Brain microvascular endothelial cell (primary cell): ENCODE measurements at regions not wholly inside any gene's neighbourhood (a gene's known extent, or its start where the extent isn't known, plus 50 kb on each side); places are given as distances from the start of the nearest gene placed in this dataset.
"Not testable (repeated sequence)": the region's sequence is repeated elsewhere in the genome, so short reads cannot be mapped to it uniquely, and the experiment has no call there.

ENCODE experiments used
- DNase-seq: peaks from one replicate; pipeline ENCODE4 v3.0.0-alpha.2; 2020
- H3K27ac ChIP-seq: fragments of 250-450 bp; sonication (Bioruptor Pico); 2 replicates; pipeline ENCODE4 v1.5.1; 2020; ENCODE audit warnings: mild to moderate bottlenecking, moderate library complexity
- H3K27me3 ChIP-seq: fragments of 250-450 bp; sonication (Bioruptor Pico); replicated peaks from 2 replicates; pipeline ENCODE4 v1.5.1; 2020; ENCODE audit warnings: mild to moderate bottlenecking
- H3K36me3 ChIP-seq: fragments of 250-450 bp; sonication (Bioruptor Pico); replicated peaks from 2 replicates; pipeline ENCODE4 v1.5.1; 2020; ENCODE audit warnings: mild to moderate bottlenecking
- H3K4me3 ChIP-seq: 2 replicates; pipeline ENCODE4 v1.5.1; 2011; ENCODE audit warnings: low read depth, mild to moderate bottlenecking, control low read depth, low read length, moderate library complexity
- in situ Hi-C: cut with HindIII; loops from 2 replicates; pipeline ENCODE4 v1.10.0; 2017; ENCODE audit warnings: low sequenced_read_pairs, low pct_ligation_motif_present
- TF ChIP-seq, protein P1 (sequence below): IDR thresholded peaks from 2 replicates; pipeline ENCODE4 v1.5.1; 2011; ENCODE audit warnings: low read depth, mild to moderate bottlenecking, moderate library complexity, low read length, control low read depth, inconsistent platforms; ENCODE audit errors: missing control alignments

DNA sequence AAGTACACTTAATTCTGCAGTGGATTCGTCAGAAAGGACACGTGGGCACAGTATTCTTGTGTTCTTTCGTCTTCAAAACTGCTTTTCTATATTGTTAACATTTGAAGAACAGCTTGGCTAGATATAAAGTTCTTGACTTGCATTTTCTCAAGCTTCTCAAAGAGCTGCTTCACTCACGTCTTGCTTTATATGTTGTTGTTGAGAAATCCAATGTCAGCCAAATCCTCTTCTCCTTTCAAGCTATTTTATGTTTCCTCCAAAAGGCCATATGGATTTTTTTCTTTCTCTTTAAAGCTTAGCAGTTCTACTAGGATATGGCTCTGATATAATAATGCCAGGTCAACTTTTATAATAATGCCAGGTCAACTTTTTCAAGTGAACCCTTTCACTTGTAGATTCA is 65.5 kb upstream of the CYP1B1 start:
- in situ Hi-C loops = no loop called here
- H3K36me3 ChIP-seq = no peaks in the 10 kb centered on the region
- TF ChIP-seq, protein P1, sequence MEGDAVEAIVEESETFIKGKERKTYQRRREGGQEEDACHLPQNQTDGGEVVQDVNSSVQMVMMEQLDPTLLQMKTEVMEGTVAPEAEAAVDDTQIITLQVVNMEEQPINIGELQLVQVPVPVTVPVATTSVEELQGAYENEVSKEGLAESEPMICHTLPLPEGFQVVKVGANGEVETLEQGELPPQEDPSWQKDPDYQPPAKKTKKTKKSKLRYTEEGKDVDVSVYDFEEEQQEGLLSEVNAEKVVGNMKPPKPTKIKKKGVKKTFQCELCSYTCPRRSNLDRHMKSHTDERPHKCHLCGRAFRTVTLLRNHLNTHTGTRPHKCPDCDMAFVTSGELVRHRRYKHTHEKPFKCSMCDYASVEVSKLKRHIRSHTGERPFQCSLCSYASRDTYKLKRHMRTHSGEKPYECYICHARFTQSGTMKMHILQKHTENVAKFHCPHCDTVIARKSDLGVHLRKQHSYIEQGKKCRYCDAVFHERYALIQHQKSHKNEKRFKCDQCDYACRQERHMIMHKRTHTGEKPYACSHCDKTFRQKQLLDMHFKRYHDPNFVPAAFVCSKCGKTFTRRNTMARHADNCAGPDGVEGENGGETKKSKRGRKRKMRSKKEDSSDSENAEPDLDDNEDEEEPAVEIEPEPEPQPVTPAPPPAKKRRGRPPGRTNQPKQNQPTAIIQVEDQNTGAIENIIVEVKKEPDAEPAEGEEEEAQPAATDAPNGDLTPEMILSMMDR = no peak
- H3K27ac ChIP-seq = no peak overlapping the region
- H3K4me3 ChIP-seq = no peak overlapping the region
- no peak for DNase-seq
- no peaks in the 10 kb centered on the region for H3K27me3 ChIP-seq

DNA sequence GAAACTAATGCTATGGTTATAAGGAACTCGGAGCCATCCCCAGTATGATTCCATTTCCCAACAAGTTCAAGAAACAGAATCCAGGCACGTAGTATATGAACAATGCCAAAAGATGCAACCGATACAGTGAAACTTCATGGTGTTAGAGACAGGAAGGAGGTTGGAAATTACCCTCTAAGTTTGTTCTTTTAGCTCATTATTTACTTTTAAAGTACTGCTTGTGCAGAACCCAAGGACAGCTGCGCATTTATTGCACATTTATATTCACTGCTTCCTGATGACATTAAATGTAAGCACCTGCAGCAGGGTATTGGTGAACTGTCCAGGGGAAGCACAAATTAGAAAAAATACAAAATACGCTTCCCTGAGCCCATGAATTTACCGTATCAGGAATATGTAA is 63.0 kb upstream of the CYP1B1 start:
- TF ChIP-seq, protein P1 = no peak
- no peak for DNase-seq
- no peaks in the 10 kb centered on the region for H3K27me3 ChIP-seq
- no peak overlapping the region for H3K4me3 ChIP-seq
- in situ Hi-C loops = no loop called here
- H3K27ac ChIP-seq = no peak overlapping the region
- no peaks in the 10 kb centered on the region for H3K36me3 ChIP-seq

DNA sequence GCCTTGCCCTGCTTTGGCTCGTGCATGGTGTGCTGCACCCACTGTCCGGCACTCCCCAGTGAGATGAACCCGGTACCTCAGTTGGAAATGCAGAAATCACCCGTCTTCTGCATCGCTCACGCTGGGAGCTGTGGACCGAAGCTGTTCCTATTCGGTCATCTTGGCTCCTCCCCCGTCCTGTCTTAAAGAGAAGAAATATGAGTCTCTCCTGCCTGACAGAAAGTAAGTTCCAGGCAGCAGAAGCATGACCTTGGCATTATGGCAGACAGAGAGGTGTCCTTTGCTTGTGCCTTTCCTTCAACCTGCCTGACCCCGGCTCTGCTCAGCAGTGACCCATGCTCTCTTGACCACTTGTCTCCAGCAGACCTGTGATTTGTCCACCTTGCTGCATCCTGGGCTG is 62.5 kb upstream of the CYP1B1 start:
- Histone ChIP-seq H3K4me3 (no peak overlapping the region), H3K27me3 (no peaks in the 10 kb centered on the region), H3K36me3 (no peaks in the 10 kb centered on the region), H3K27ac (no peak overlapping the region)
- TF ChIP-seq, protein P1 = no peak
- DNase-seq = no peak
- in situ Hi-C loops = no loop called here

DNA sequence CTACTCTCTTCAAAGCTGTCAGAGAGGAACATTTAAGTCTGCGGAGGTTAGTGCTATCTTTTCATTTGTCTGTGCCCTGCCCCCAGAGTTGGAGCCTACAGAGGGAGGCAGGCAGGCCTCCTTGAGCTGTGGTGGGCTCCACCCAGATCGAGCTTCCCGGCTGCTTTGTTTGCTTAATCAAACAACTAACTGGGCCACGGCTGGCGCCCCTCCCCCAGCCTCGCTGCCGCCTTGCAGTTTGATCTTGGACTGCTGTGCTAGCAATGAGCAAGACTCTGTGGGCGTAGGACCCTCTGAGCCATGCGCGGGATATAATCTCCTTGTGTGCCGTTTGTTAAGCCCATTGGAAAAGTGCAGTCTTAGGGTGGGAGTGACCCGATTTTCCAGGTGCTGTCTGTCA is 62.0 kb upstream of the CYP1B1 start:
- H3K27ac ChIP-seq, DNase-seq, in situ Hi-C loops, H3K4me3 ChIP-seq, H3K27me3 ChIP-seq, H3K36me3 ChIP-seq: not testable (repeated sequence)

DNA sequence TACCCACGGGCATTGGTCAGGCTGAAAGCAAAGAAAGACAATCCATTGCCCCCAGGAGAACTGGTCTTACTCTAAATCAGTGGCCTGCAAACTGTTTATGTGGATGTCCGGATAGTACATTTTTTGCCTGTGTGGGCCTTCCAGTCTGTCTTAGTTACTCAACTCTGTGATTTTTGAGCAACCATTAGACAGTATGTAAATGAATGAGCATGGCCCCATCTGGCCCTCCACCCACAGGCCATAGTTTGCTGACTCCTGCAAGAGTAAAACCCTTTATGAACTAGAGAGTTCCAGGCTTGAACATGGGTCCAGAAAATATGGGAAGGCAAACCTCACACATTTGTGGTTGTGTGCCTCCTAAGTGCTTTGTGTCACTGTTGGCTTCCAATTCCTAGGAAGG is 55.7 kb upstream of the CYP1B1 start:
- in situ Hi-C loops = no loop called here

DNA sequence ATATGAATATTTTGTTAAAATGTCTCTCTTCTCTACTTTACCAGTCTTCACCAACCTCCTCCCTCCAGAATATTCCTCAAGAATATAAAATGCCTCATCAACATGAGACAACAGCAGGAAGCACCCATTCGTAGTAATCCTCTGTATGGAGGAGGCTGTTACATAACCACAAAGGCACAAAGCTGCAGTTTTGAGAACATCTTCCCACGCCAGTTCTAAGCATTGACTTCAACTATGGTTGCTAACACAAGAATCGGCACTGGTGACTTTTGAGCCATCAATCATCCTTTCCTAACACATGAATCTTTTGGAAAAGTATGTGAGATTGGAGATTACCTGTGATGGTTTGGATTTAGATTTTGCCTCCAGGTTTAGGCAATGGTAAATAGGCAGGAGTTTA is 54.9 kb upstream of the CYP1B1 start:
- no peak for DNase-seq
- H3K27ac ChIP-seq = no peak overlapping the region
- in situ Hi-C loops = no loop called here
- H3K4me3 ChIP-seq = no peak overlapping the region
- H3K27me3 ChIP-seq = no peaks in the 10 kb centered on the region
- TF ChIP-seq, protein P1 = no peak
- no peaks in the 10 kb centered on the region for H3K36me3 ChIP-seq

More for the DNA sequence above, 55.7 kb upstream of the CYP1B1 start:
- Histone ChIP-seq H3K27me3 (no peaks in the 10 kb centered on the region), H3K36me3 (no peaks in the 10 kb centered on the region), H3K4me3 (no peak overlapping the region), H3K27ac (no peak overlapping the region)
- TF ChIP-seq, protein P1 = no peak
- no peak for DNase-seq
